ENCODE measurements at regions not wholly inside any gene's neighbourhood (a gene's known extent, or its start where the extent isn't known, plus 50 kb on each side); places are given as distances from the start of the nearest gene placed in this dataset.

DNA sequence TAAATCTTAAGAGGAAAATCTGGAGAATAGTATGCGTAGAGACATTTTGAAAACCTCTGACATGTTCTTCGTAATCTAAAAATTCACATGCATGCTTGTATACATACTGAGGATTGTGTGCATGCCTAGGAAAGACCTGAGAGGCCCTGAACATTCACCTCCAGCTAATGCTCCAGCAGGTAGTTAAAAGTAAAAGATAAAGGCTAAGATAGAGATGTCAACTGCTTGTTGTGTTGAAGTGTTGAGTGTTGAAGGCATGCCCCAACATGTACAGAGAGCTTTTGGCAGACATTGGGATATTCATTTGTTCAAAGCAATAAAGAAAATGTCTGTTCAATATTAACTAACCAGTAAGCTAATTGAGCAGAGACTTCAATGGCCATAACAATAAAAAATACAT lies 118.6 kb upstream of the SYT1 start:
- ChIA-PET CTCF (no interaction called here), POLR2A (no interaction called here)
- Histone ChIP-seq H3K27me3 (ENCODE audit: control insufficient read depth in 1 of 2, insufficient read depth in 2 of 2, low read length in 2 of 2) (no peaks in the 10 kb centered on the region), H3K9me3 (ENCODE audit: control insufficient read depth in 1 of 2, insufficient read depth in 1 of 2, low read length in 2 of 2) (peaks cover 4 to 6% of the 10 kb centered on the region in 2 experiments), H3K36me3 (ENCODE audit: insufficient read depth, low read length) (no peaks in the 10 kb centered on the region), H3K4me1 (ENCODE audit: insufficient read depth, low read length) (no peaks in the 10 kb centered on the region), H3K27ac (ENCODE audit: low read depth in 1 of 2, low read length in 2 of 2) (no peak overlapping the region), H3K4me3 (ENCODE audit: low read length) (no peak overlapping the region)
- Mint-ChIP-seq H3K36me3 (ENCODE audit: low read depth) (no peaks in the 10 kb centered on the region), H3K27me3 (no peaks in the 10 kb centered on the region), H3K27ac (no peak overlapping the region), H3K4me1 (ENCODE audit: low read depth) (no peaks in the 10 kb centered on the region), H3K9me3 (peaks cover 8% of the 10 kb centered on the region), H3K4me3 (no peak overlapping the region)
- intact Hi-C loops (cut with DNase I, micrococcal nuclease), result no loop called here
- TF ChIP-seq, protein P1, sequence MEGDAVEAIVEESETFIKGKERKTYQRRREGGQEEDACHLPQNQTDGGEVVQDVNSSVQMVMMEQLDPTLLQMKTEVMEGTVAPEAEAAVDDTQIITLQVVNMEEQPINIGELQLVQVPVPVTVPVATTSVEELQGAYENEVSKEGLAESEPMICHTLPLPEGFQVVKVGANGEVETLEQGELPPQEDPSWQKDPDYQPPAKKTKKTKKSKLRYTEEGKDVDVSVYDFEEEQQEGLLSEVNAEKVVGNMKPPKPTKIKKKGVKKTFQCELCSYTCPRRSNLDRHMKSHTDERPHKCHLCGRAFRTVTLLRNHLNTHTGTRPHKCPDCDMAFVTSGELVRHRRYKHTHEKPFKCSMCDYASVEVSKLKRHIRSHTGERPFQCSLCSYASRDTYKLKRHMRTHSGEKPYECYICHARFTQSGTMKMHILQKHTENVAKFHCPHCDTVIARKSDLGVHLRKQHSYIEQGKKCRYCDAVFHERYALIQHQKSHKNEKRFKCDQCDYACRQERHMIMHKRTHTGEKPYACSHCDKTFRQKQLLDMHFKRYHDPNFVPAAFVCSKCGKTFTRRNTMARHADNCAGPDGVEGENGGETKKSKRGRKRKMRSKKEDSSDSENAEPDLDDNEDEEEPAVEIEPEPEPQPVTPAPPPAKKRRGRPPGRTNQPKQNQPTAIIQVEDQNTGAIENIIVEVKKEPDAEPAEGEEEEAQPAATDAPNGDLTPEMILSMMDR (IDR thresholded peaks at IDR 0.05), result no peak
- DNase-seq (no peak), ATAC-seq (ENCODE audit: poor library complexity) (no peak)

DNA sequence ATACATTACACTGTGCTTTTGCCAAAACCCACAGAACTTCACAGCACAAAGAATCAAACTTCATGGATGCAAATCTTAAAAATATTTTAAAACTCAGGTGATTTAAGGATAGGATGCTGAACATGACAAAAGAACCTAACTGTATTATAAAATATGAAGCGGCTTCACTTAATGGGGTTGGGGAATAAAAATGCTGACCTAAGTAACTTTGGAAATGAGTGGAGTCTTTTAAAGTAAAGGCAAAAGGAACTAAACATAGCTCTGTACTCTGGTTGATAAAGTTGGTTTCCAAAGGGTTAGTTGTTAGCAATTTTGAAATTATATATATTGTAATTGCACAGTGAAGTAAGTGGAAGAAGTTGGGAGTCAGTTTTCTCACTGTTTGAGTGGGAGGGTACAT lies 111.5 kb upstream of the SYT1 start:
- Mint-ChIP-seq H3K9me3 (peaks cover 13% of the 10 kb centered on the region), H3K27me3 (no peaks in the 10 kb centered on the region), H3K27ac (no peak overlapping the region), H3K4me3 (no peak overlapping the region), H3K36me3 (ENCODE audit: low read depth) (no peaks in the 10 kb centered on the region), H3K4me1 (ENCODE audit: low read depth) (no peaks in the 10 kb centered on the region)
- H3K4me3 ChIP-seq (ENCODE audit: low read length), result no peak overlapping the region
- H3K4me1 ChIP-seq (ENCODE audit: insufficient read depth, low read length), result no peaks in the 10 kb centered on the region
- ChIA-PET POLR2A (no interaction called here), CTCF (interaction anchor here (0.6 kb wide), 1 partner anchor 10 kb away, joined by 4 read pairs; no protein-coding TSS in a partner anchor)
- no peaks in the 10 kb centered on the region for H3K9me3 ChIP-seq (ENCODE audit: control insufficient read depth in 1 of 2, insufficient read depth in 1 of 2, low read length in 2 of 2)
- intact Hi-C loops (cut with DNase I, micrococcal nuclease), result no loop called here
- no peaks in the 10 kb centered on the region for H3K36me3 ChIP-seq (ENCODE audit: insufficient read depth, low read length)
- ATAC-seq (ENCODE audit: poor library complexity) (no peak), DNase-seq (no peak)
- no peaks in the 10 kb centered on the region for H3K27me3 ChIP-seq (ENCODE audit: control insufficient read depth in 1 of 2, insufficient read depth in 2 of 2, low read length in 2 of 2)
- TF ChIP-seq, protein P1 (IDR thresholded peaks at IDR 0.05), result no peak
- H3K27ac ChIP-seq (ENCODE audit: low read depth in 1 of 2, low read length in 2 of 2), result no peak overlapping the region

DNA sequence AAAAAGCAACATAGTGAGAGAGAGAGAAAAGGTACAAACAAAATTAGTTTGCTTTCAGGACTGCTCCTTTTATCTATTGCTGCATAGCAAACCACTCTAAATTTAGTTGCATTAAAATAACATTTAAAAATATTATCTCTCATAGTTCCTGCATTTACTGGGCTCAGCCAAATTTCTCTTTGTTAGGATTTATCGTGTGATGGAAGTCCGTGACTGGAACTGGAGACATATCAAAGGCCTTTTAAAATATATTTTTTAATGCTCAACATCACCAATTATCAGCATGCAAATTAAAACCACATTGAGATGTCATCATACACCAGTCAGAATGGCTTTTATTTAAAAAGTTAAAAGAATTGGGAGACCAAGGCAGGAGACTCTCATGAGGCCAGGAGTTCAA lies 107.6 kb upstream of the SYT1 start:
- ChIA-PET POLR2A (no interaction called here), CTCF (no interaction called here)
- Mint-ChIP-seq H3K27ac (no peak overlapping the region), H3K4me1 (ENCODE audit: low read depth) (no peaks in the 10 kb centered on the region), H3K36me3 (ENCODE audit: low read depth) (no peaks in the 10 kb centered on the region), H3K27me3 (no peaks in the 10 kb centered on the region), H3K9me3 (peaks cover 19% of the 10 kb centered on the region), H3K4me3 (no peak overlapping the region)
- intact Hi-C loops (cut with DNase I, micrococcal nuclease), result no loop called here
- H3K27me3 ChIP-seq (ENCODE audit: control insufficient read depth in 1 of 2, insufficient read depth in 2 of 2, low read length in 2 of 2), result no peaks in the 10 kb centered on the region
- no peak overlapping the region for H3K27ac ChIP-seq (ENCODE audit: low read depth in 1 of 2, low read length in 2 of 2)
- no peaks in the 10 kb centered on the region for H3K9me3 ChIP-seq (ENCODE audit: control insufficient read depth in 1 of 2, insufficient read depth in 1 of 2, low read length in 2 of 2)
- H3K36me3 ChIP-seq (ENCODE audit: insufficient read depth, low read length), result no peaks in the 10 kb centered on the region
- ATAC-seq (ENCODE audit: poor library complexity), result no peak
- H3K4me3 ChIP-seq (ENCODE audit: low read length), result no peak overlapping the region
- H3K4me1 ChIP-seq (ENCODE audit: insufficient read depth, low read length), result no peaks in the 10 kb centered on the region
- DNase-seq, result no peak
- TF ChIP-seq, protein P1 (IDR thresholded peaks at IDR 0.05), result no peak
